Stimulated activated CD4-positive, alpha-beta T cell treated with anti-CD3 and anti-CD28 coated beads, Interleukin-12 subunit alpha, Interleukin-12 subunit beta, amount 100 ng/mL, for 4 hours (primary cell): ENCODE measurements at regions not wholly inside any gene's neighbourhood (a gene's known extent, or its start where the extent isn't known, plus 50 kb on each side); places are given as distances from the start of the nearest gene placed in this dataset.
"Not testable (repeated sequence)": the region's sequence is repeated elsewhere in the genome, so short reads cannot be mapped to it uniquely, and the experiment has no call there.

Experiments
- DNase-seq: peaks from one replicate; pipeline ENCODE4 v3.0.0-alpha.2; 2020

DNA sequence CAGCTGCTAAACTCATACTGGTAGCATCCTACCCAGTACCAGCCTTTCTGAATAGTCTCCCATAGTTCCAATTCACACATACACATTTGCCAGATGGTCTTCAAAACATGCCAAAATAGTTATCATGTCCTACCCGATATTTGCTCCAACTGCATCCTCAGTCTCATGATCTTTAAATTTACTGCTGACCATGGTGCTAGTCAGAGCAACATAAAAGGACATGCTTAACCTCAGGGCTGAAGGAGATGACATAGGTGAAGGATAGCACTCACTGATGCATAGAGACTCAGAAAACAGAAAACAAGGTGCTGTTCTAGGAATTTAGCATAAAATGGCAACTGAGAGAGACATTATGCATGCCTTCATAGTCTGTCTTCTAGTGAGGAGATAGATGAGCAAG, 200.6 kb upstream of the CCL2 start:
- no peak for DNase-seq

DNA sequence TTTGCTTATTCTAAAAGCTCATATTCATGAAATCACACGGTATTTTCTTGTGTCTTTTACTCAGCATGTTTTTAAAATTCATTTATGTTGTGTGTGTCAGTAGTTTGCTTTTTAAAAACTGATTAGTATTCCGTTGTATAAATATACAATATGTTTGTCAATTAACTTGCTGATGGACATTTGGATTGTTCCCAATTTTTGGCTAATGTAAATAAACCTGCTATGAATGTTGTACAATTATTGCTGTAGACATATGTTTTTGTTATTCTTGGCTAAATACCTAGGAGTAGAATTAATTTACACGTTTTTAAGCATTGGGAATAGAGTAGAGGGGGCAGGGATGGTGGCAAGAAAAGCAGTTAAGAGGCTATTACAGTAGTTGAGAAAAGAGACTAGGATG, 199.5 kb upstream of the CCL2 start:
- DNase-seq: no peak

DNA sequence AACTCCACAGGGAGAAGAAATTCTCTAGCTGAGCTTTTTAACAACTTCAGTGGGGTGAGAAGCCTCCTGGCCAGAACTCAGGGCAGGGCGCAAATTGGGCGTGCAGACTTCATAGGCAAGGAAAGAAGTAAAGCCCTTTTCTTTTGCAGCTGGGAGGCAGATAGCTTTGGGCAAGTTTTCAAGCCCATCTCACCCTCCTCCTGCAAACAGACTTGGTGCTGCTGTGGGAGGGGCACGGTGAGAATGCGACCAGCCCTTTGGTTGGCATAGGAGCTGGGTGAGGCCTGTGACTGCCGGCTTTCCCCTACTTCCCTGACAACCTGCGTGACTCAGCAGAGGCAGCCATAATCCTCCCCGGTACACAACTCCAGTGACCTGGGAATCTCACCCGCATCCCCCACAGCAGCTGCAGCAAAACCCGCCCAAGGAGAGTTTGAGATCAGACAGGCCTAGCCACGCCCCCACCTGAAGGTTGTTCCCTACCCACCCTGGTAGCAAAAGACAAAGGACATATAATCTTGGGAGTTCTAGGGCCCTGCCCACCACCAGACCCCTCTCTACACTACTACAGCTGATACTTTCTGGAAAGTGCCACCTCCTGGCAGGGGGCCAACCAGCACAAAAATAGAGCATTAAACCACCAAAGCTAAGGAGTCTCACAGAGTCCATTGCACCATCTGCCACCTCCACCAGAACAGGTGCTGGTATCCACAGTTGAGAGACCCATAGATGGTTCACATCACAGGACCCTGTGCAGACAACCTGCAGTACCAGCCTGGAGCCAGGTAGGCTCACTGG, 195.5 kb upstream of the CCL2 start:
- no peak for DNase-seq

DNA sequence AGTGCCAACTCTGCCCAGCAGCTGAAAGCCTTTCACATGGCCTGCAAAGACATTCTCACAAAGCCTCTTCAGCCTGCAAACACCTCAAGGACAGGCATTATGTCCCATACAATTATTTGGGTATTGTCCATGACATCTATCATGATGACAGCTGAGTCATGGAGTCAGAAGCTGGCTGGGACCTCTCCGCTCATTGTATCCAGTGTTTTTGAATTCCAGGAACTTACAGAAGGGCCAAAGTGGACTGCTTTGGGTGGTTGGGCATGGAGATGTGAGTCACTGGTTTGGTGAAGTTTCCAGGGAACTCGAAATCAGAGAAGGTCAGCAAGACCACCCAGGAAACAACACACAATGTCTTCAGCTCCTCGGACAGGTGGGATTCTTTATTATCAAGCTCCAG, 188.6 kb upstream of the CCL2 start:
- DNase-seq: no peak

DNA sequence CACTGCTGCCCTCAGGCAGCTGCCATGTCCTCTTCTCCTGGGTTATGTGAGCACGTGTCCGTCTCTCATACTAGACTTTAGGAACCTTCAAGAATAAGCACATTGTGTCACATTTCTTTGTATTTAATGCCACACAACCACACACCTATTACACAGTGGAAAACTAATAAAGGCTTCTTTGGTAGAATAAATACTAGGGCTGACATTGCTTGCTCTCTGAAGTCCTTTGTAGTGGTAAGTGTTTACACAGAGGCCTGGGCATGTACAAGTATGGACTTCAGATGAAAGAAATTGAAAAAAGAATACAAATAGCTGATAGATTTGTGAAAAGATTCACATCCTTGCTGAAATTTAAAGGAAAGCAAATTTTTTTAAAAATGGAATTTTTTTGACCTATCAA, 188.1 kb upstream of the CCL2 start:
- no peak for DNase-seq

DNA sequence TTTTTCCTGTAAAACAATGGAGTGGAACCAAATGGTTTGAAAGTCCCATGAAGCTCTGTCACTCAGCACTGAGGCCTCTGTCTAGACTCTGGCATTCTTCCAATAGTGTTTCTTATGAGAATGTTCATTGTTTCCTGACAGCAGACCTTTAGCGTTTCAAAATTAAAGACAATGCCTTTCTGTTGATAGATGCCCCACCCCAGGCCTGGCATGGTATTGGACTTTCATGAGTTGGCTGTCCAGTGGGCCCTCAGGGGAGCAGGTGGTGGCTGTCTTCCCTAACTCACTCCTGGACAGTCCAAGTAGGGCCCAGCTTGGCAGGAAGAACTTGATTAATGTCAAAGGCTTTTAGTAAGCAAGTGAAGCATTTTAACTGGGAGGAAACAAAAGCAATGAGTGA, 186.5 kb upstream of the CCL2 start:
- no peak for DNase-seq

DNA sequence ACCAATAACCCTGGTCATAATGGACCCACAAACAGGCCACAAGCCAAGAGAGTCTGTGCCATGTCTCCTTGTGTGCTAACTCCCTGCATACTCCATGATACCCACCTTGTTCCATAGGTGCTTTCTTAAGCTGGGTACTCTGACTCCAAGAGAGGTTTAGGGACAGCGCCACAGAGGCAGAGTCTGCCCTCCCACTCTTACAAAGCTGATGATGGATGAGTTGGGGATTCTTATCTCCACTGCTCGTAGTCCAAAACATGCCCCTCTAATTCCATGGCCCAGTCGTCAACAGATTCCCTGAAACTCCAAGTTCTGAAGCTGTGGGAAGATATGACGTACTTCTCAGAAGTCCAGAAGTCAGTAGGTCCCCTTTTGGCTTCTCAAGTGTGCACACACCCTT, 184.4 kb upstream of the CCL2 start:
- DNase-seq: no peak

DNA sequence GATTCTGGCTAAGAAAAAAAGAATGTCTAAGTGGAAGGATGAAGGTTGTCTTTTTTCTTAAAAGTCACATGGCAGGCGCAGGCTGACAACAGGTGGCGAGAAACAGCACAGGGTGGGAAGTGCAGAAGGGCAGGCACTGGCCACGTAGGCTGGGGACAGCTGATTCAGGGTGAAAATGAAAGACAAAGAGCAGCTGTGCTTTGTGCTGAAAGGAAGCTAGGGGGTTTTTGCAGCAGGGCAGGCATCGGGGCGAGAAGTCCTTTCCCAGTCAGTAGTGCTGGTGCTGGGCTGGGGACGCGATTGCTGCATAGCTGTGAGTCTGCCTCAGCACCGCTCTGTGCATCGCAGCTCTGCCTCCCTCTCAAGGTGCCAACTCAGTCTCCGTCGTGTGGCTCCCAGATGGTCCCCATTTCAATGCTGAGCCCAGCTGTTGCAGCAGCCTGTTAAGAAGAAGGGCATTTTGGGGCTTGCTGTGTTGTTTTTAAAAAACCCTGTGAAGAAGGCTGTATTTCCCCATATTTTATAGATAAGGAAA, 183.1 kb upstream of the CCL2 start:
- DNase-seq: no peak

DNA sequence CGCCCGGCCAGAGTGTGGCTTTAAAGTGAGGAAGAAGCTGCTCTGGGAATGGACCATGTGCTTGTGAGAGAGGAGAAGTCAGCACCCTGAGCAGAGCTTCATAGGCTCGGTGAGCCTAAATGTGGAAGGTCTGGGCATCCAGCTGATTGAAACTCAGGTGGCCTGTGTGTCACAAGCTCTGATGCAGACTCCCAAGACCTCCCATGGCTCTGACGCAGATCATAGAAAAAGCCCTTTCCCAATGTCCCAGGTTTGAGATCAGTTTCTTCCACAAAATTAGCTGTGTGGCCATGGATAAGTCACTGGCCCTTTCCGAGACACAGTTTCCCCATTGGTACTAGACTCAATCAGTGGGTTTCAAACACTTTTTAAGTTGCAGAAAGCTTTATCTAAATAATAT, 180.0 kb upstream of the CCL2 start:
- DNase-seq: no peak

DNA sequence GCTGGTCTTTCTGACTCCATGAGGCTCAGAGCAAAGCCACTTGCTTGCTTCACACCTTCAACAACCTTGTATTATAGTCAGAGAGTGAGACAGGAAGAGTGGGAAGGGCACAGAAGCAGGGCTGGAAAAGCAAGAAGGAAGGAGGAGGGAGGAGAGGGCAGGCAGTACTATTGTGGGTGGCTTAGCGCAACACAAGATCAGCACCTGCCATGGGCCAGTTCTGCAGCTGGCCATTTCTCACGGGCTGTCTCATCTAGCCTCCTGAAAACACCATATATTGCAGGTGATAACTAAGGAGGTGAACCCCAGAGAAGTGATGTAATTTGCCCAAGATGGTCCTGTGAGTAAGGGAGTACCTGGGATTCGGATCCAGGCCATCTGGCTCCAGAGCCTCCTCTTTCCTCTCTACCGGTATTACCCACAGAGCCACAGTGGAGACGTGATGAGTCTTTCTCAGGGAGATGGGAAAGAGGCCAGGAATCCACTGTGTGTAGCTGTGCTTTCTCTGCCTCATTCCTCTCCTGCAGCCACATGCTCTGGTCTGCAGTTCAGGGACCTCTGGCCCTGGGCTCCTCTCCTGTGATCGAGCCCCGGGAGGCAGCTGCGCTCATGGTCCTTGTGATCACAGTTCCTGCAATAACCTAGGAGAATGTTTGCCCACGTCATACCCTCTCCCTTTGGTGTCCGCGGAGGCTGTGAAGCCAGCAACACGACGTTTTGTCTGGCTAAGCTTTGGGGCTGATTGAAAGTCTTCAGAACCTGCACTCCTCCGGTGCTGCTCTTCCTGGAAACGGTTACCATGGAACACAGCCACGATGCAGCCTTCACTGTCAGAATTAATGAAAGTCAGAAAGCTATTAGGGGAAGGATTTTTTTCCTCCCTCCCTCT, 178.1 kb upstream of the CCL2 start:
- DNase-seq: no peak

DNA sequence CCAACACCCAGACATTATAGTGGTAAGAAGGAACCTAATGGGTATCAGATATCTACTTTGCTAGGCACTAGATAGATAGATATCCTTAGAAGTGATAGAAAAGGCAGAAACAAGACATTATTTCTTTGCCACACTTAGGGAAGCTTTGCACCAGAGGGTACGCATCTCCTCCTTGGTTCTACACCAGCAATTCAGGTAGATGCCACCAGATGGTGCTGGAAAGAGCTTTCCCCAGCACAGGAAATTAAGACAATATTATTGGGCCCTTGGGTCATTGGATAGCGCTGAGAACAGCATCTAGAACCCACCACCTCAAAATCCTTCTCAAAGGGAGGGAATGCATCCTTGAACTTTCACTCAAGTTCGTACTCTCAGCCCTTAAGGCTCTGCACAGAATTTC, 173.8 kb upstream of the CCL2 start:
- DNase-seq: no peak

DNA sequence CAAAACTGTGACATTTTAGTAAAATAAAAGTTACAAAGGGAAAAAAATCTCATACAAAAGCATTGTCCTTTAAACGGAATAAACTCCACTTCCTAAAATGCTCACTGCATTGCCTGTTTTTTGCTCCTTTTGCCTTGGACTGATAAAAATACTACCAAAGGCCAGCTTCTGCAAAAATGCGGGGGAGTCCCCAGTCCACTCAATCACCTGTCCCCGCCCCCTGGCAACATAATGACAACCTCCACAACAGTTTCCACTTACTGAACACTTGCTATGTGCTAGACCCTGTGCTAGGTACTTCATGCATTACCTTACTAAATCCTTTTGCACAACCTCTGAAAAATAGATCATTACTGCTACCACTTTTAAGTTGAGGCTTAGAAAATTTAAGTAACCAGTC, 172.7 kb upstream of the CCL2 start:
- no peak for DNase-seq

DNA sequence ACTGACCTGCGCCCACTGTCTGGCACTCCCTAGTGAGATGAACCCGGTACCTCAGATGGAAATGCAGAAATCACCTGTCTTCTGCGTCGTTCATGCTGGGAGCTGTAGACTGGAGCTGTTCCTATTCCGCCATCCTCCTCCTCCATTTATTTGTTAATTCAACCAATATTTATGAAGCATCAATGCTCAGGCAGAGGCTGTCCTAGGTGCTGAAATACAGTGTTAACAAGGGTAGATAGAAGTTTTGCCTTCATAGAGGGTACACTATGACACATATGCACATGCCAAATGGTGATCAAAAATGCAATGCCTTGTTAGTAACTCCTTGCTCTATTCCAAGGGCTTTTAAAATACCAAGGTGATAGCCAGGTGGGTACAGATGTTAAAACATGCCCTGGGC, 166.0 kb upstream of the CCL2 start:
- not testable (repeated sequence) for DNase-seq

DNA sequence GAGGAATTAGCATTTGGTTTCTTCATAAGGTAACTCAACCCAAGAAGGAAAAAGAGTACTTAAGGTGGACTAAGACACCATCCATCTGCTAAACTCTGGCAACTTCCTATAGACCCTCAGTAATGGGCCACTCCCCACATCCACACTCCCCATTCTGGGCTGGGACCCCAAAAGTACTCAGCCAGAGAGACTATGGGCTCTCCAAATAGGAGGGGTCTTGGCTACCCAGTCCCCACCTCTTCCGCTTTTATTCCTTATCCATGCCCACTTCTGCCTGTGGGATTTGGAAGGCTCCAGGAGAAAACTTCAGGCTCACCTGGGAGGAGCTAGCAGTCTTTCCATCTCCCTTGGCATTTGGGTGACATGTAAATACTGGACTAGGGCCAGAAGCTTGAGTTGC, 164.5 kb upstream of the CCL2 start:
- DNase-seq: no peak

DNA sequence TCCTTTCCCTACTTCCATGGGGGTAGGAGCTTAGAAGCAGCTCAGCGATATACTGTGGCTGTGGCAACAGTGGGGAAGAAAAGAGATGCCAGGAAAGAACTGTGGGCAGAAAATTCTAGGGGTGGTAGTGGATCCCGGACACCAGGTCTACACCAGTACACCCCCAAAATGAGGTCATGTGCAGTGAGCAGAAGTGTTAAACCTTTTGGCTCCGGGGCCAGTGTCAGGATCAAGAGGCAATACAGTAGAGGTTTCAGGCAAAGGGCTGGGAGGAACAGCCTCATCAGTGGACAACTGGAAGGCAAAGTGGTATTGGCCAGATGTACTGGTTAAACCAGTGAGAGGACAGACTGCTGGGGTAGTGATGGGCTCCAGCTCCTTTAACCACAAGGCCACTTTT, 163.1 kb upstream of the CCL2 start:
- no peak for DNase-seq

DNA sequence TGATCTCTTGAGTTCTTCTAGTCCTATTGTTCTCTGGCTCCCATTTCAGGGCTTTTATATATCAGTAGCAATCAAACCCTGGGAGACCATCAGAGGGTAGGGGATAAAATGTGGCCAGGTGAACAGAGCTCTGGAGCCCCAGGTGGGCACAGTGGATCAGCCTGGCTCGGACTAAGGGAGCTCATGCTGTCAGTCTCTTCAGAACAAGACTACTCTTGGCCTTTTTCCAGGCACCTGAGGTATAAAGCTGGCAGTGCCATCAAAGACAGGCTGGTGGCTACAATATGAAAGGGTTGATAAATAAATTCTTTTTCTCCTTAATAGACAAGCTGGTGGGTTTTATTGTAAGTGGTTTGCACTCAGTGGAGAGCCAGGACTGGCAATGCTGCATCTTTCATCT, 160.0 kb upstream of the CCL2 start:
- DNase-seq: no peak

DNA sequence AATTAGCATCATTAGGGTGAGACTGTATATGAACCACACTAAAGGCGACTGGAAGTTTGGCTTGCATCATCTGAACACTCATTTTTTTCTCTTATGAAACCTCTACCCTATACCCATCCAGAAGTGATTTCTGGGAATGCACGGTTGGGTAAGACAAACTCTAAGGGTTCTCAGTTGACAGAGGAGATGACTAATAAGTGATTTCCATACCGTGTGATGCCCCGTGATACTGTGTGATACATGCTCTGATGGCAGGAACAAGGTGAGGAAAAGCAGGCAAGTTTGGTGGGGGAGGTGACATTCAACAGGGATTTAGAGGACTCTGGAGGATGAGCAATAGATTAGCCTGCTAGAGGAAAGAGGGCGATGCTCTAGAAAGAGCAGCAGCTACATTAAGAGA, 156.4 kb upstream of the CCL2 start:
- DNase-seq: no peak

DNA sequence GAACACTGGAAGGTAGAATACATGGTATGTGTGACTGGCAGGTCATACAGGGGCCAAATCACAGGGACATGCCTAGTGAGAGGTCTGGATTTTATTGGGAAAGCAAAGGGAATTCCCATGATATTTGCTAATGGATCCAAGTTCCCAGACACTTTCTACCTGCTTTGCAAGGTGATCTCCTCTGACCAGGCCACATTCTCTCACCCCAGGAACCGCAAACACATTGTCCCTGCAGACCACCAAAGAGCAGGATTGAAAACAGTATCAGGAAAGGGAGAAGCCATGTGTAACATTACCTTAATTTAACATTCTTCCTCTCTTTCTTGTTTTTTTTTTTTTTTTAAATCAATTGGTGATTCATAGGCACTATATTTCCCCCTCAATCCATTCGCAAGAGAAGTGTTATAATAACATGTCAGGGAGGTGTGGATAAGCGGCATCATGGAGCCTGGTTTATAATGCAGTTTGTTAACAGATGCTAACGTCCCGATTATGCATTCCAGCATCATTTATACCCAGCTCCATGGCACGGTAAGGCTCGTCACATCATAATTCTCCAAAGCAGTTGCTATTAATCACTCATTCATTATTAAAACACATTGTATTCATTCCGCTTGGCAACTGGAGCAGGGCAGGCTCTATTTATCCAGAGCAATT, 155.1 kb upstream of the CCL2 start:
- DNase-seq: no peak

DNA sequence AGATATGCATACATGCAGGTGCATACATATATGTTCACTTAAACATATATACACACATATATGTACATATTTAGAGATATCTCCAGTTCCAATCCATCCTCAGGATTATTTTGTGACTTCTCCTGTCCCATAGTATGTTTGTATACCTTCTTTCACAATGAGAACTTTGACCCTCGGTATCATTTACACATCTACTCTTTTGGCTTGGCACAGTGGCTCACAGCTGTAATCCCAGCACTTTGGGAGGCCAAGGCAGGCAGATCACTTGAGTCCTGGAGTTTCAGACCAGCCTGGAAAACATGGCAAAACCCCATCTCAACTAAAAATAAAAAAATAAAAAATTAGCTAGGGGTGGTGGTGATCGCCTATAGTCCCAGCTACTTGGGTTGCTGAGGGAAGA, 148.1 kb upstream of the CCL2 start:
- DNase-seq: no peak

DNA sequence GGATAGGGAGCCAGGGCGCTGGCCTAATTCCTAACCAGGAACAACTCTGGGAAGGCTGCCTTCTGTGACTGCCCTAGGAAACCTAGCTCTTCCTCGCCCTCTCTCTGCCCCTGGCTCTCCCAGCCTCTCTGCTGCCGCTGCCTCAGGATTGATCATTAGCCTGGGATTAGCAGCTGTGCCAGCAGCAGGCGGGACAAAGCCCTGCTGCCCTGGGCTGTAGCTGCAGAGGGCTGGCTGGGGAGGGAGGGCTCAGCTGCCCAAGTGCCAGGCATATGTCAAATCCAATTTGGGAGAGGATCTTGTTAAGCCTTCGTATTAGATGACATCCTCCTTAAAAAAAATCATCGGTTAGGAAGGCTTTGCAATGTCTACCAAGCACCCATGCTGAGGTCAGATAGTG, 144.8 kb upstream of the CCL2 start:
- DNase-seq: no peak

DNA sequence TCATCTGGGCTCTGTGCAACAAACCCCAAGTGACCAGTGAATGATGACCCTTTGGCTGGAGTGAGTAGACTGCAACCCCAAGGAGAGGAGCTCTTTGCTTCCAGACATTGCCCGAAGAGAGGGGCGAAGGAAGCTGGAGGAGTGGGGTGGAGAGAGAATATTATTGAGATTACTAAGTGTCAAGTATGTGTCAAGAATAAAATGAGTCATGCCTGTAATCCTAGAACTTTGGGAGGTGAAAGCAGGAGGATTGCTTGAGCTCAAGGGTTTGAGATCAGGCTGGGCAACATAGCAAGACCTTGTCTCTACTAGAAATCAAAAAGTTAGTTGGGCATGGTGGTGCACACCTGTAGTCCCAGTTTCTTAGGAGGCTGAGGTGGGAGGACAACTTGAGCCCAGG, 142.0 kb upstream of the CCL2 start:
- no peak for DNase-seq

DNA sequence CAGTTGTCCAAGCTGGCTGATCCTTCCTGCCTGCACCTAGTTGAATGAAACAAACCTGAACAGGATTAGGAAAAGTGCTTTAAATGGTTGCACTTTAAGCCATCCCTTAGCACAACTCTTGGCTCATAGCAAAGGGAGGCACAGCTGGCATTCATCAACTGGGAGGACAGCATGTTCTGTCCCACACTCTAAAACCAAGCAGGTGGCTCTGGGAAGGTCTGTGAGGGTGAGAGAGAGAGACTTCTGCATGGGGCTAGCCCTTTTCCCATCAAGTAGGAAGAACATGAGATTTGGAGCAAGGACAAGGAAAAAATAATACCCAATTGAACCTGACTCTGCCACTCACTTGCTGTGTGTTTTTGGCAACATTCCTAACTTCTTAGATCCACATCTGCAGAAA, 140.9 kb upstream of the CCL2 start:
- DNase-seq: no peak

DNA sequence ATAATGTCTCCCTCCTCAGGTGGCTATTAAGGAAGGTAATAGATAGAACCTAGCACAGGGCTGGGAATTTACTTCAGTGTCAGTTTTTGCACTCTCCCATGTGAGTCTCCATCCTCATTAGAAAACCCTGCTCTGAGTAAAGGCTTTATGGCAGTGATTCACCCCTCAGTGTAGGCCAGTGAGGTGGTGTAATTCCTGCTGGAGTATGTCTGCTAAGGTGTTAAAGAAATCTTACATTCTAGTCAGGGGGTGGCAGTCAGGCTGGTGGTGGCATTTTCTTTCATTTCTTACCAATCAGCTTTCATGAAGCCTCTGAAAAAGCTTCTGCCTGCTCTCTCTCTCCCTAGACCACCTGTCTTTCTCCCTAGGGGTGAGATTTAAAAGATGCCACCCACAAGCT, 138.8 kb upstream of the CCL2 start:
- no peak for DNase-seq

DNA sequence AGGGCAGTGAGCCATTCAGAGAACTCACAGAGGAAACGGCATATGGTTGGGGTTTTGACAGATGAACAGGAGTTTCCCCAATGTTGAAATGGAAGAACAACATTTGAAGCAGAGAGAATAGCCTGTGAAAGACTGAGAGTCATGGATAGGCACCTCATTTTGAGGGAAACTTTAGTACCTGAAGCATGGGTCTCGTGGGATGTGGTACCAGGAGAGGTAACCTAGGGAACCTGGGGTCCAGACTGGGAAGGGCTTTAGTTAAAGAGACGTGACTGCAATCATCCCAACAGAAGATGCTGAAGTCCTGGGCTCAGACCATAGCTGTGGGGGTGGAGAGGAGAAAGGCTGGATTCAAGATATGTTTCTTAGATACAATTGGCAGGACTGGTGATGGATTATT, 137.8 kb upstream of the CCL2 start:
- no peak for DNase-seq
